ENCODE measurements at regions not wholly inside any gene's neighbourhood (a gene's known extent, or its start where the extent isn't known, plus 50 kb on each side); places are given as distances from the start of the nearest gene placed in this dataset.
A peak's percentile ranks its signal among the peaks of the same experiment; 100 is the strongest.

DNA sequence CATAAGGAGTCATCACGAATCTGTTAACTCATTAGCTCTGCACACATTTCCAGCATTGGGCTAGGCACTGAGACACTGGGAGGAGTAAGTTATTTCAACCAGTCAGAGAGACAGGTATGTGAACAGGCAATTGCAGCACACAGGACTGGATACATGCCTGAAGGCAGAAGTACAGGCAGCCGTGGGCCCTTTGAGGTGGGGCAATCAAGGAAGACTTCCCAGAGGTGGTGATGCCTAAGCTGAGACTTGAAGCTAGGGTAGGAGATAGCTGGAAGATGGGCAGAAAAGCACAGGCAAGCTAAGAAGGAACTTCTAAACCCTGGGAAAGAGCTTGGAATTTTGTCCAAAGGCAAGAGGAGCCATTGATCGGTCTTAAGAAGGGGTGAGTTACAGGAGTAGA lies 249.7 kb downstream of the EMX2 start (continued):
- TF ChIP-seq, protein P1, sequence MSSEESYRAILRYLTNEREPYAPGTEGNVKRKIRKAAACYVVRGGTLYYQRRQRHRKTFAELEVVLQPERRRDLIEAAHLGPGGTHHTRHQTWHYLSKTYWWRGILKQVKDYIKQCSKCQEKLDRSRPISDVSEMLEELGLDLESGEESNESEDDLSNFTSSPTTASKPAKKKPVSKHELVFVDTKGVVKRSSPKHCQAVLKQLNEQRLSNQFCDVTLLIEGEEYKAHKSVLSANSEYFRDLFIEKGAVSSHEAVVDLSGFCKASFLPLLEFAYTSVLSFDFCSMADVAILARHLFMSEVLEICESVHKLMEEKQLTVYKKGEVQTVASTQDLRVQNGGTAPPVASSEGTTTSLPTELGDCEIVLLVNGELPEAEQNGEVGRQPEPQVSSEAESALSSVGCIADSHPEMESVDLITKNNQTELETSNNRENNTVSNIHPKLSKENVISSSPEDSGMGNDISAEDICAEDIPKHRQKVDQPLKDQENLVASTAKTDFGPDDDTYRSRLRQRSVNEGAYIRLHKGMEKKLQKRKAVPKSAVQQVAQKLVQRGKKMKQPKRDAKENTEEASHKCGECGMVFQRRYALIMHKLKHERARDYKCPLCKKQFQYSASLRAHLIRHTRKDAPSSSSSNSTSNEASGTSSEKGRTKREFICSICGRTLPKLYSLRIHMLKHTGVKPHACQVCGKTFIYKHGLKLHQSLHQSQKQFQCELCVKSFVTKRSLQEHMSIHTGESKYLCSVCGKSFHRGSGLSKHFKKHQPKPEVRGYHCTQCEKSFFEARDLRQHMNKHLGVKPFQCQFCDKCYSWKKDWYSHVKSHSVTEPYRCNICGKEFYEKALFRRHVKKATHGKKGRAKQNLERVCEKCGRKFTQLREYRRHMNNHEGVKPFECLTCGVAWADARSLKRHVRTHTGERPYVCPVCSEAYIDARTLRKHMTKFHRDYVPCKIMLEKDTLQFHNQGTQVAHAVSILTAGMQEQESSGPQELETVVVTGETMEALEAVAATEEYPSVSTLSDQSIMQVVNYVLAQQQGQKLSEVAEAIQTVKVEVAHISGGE (tag by site-specific recombination; conservative IDR thresholded peaks at IDR 0.05; ENCODE audit: low read depth): no peak
- TF ChIP-seq, protein P2, sequence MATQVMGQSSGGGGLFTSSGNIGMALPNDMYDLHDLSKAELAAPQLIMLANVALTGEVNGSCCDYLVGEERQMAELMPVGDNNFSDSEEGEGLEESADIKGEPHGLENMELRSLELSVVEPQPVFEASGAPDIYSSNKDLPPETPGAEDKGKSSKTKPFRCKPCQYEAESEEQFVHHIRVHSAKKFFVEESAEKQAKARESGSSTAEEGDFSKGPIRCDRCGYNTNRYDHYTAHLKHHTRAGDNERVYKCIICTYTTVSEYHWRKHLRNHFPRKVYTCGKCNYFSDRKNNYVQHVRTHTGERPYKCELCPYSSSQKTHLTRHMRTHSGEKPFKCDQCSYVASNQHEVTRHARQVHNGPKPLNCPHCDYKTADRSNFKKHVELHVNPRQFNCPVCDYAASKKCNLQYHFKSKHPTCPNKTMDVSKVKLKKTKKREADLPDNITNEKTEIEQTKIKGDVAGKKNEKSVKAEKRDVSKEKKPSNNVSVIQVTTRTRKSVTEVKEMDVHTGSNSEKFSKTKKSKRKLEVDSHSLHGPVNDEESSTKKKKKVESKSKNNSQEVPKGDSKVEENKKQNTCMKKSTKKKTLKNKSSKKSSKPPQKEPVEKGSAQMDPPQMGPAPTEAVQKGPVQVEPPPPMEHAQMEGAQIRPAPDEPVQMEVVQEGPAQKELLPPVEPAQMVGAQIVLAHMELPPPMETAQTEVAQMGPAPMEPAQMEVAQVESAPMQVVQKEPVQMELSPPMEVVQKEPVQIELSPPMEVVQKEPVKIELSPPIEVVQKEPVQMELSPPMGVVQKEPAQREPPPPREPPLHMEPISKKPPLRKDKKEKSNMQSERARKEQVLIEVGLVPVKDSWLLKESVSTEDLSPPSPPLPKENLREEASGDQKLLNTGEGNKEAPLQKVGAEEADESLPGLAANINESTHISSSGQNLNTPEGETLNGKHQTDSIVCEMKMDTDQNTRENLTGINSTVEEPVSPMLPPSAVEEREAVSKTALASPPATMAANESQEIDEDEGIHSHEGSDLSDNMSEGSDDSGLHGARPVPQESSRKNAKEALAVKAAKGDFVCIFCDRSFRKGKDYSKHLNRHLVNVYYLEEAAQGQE (tag by site-specific recombination; IDR thresholded peaks at IDR 0.05): no peak
- no peak for TF ChIP-seq ZNF629 (tag by site-specific recombination; IDR thresholded peaks at IDR 0.05)
- no peak for TF ChIP-seq ZNF202 (tag by site-specific recombination; IDR thresholded peaks at IDR 0.05; ENCODE audit: borderline replicate concordance)
- TF ChIP-seq, protein P3, sequence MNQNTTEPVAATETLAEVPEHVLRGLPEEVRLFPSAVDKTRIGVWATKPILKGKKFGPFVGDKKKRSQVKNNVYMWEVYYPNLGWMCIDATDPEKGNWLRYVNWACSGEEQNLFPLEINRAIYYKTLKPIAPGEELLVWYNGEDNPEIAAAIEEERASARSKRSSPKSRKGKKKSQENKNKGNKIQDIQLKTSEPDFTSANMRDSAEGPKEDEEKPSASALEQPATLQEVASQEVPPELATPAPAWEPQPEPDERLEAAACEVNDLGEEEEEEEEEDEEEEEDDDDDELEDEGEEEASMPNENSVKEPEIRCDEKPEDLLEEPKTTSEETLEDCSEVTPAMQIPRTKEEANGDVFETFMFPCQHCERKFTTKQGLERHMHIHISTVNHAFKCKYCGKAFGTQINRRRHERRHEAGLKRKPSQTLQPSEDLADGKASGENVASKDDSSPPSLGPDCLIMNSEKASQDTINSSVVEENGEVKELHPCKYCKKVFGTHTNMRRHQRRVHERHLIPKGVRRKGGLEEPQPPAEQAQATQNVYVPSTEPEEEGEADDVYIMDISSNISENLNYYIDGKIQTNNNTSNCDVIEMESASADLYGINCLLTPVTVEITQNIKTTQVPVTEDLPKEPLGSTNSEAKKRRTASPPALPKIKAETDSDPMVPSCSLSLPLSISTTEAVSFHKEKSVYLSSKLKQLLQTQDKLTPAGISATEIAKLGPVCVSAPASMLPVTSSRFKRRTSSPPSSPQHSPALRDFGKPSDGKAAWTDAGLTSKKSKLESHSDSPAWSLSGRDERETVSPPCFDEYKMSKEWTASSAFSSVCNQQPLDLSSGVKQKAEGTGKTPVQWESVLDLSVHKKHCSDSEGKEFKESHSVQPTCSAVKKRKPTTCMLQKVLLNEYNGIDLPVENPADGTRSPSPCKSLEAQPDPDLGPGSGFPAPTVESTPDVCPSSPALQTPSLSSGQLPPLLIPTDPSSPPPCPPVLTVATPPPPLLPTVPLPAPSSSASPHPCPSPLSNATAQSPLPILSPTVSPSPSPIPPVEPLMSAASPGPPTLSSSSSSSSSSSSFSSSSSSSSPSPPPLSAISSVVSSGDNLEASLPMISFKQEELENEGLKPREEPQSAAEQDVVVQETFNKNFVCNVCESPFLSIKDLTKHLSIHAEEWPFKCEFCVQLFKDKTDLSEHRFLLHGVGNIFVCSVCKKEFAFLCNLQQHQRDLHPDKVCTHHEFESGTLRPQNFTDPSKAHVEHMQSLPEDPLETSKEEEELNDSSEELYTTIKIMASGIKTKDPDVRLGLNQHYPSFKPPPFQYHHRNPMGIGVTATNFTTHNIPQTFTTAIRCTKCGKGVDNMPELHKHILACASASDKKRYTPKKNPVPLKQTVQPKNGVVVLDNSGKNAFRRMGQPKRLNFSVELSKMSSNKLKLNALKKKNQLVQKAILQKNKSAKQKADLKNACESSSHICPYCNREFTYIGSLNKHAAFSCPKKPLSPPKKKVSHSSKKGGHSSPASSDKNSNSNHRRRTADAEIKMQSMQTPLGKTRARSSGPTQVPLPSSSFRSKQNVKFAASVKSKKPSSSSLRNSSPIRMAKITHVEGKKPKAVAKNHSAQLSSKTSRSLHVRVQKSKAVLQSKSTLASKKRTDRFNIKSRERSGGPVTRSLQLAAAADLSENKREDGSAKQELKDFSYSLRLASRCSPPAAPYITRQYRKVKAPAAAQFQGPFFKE (tag by site-specific recombination; IDR thresholded peaks at IDR 0.05; ENCODE audit: borderline replicate concordance): no peak
- no peak for TF ChIP-seq SALL2 (tag by site-specific recombination; IDR thresholded peaks at IDR 0.05; ENCODE audit: borderline replicate concordance)
- no peak for TF ChIP-seq REPIN1 (tag by site-specific recombination; IDR thresholded peaks at IDR 0.05; ENCODE audit: low read depth)
- no peak for TF ChIP-seq ZXDB (tag by site-specific recombination; IDR thresholded peaks at IDR 0.05)
- no peak for TF ChIP-seq ZNF112 (tag by site-specific recombination; IDR thresholded peaks at IDR 0.05)
- TF ChIP-seq OSR2 (tag by site-specific recombination; IDR thresholded peaks at IDR 0.05): no peak
- TF ChIP-seq ZNF404 (tag by site-specific recombination; IDR thresholded peaks at IDR 0.05): no peak

DNA sequence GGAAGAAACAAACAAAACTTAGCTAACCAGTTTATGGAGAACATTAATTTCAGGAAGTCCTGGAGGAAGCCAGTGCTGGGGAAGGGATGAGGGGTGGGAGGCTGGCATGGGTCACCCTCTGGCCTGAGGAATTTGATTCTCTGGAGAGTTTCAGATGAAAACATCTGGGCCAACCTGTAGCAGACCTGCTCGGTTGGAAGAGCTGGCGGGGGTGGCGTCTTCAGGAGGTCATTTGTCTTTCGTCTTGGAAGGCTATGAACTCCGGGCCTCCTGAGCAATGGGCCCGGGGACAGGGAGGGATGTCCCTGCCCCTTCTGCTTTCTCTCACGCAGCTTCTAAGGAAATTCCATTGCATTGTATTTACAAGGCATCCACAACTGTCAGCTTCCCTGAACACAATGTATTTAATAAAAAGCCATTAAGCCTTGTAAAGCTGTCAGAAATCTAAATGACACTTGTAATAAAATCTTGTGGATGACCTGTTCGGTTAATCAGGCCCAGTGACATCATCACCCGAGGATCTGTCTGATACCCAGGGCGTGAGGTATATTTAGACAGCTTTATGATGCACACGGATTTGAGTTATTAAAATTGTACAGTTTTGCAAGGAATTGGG lies 250.5 kb downstream of the RAB11FIP2 start:
- ChIA-PET CTCF (interaction anchor here (0.6 kb wide), 1 partner anchor 120 kb away, joined by 3 read pairs; no protein-coding TSS in a partner anchor), POLR2A (no interaction called here)
- peaks cover 5% of the 10 kb centered on the region; the same call in 1 of the 2 replicates for H3K4me1 ChIP-seq (ENCODE audit: control insufficient read depth, insufficient read depth, low read length)
- H3K36me3 ChIP-seq (ENCODE audit: control insufficient read depth in 2 of 2, insufficient read depth in 1 of 2, low read length in 2 of 2): no peaks in the 10 kb centered on the region
- H3K27ac ChIP-seq (ENCODE audit: extremely low read depth, low read depth, low read length): no peak overlapping the region
- no peaks in the 10 kb centered on the region for H3K9me3 ChIP-seq (ENCODE audit: control insufficient read depth, insufficient read depth, low read depth, low read length)
- H3K4me3 ChIP-seq (ENCODE audit: low read depth, low read length): no peak overlapping the region
- TF ChIP-seq, protein P4, sequence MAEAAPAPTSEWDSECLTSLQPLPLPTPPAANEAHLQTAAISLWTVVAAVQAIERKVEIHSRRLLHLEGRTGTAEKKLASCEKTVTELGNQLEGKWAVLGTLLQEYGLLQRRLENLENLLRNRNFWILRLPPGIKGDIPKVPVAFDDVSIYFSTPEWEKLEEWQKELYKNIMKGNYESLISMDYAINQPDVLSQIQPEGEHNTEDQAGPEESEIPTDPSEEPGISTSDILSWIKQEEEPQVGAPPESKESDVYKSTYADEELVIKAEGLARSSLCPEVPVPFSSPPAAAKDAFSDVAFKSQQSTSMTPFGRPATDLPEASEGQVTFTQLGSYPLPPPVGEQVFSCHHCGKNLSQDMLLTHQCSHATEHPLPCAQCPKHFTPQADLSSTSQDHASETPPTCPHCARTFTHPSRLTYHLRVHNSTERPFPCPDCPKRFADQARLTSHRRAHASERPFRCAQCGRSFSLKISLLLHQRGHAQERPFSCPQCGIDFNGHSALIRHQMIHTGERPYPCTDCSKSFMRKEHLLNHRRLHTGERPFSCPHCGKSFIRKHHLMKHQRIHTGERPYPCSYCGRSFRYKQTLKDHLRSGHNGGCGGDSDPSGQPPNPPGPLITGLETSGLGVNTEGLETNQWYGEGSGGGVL (tag by site-specific recombination; IDR thresholded peaks at IDR 0.05): peak; percentile 15; the same call in 1 of the 2 replicates
- no peak for TF ChIP-seq ZNF423 (tag by site-specific recombination; IDR thresholded peaks at IDR 0.05)
- TF ChIP-seq, protein P5, sequence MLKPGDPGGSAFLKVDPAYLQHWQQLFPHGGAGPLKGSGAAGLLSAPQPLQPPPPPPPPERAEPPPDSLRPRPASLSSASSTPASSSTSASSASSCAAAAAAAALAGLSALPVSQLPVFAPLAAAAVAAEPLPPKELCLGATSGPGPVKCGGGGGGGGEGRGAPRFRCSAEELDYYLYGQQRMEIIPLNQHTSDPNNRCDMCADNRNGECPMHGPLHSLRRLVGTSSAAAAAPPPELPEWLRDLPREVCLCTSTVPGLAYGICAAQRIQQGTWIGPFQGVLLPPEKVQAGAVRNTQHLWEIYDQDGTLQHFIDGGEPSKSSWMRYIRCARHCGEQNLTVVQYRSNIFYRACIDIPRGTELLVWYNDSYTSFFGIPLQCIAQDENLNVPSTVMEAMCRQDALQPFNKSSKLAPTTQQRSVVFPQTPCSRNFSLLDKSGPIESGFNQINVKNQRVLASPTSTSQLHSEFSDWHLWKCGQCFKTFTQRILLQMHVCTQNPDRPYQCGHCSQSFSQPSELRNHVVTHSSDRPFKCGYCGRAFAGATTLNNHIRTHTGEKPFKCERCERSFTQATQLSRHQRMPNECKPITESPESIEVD (tag by site-specific recombination; IDR thresholded peaks at IDR 0.05): peak; percentile 74
- peak; percentile 65 for TF ChIP-seq OSR2 (tag by site-specific recombination; IDR thresholded peaks at IDR 0.05)
- no peak for TF ChIP-seq ZFP69B (tag by site-specific recombination; IDR thresholded peaks at IDR 0.05)
- TF ChIP-seq, protein P6, sequence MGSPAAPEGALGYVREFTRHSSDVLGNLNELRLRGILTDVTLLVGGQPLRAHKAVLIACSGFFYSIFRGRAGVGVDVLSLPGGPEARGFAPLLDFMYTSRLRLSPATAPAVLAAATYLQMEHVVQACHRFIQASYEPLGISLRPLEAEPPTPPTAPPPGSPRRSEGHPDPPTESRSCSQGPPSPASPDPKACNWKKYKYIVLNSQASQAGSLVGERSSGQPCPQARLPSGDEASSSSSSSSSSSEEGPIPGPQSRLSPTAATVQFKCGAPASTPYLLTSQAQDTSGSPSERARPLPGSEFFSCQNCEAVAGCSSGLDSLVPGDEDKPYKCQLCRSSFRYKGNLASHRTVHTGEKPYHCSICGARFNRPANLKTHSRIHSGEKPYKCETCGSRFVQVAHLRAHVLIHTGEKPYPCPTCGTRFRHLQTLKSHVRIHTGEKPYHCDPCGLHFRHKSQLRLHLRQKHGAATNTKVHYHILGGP (tag by site-specific recombination; IDR thresholded peaks at IDR 0.05): peak; percentile 46; the same call in 1 of the 2 replicates
